HS-5 (cell line): ENCODE measurements at regions not wholly inside any gene's neighbourhood (a gene's known extent, or its start where the extent isn't known, plus 50 kb on each side); places are given as distances from the start of the nearest gene placed in this dataset.

ENCODE experiments used
- DNase-seq: peaks from one replicate; pipeline ENCODE4 v3.0.0-alpha.2; 2012; ENCODE audit warnings: low read depth

DNA sequence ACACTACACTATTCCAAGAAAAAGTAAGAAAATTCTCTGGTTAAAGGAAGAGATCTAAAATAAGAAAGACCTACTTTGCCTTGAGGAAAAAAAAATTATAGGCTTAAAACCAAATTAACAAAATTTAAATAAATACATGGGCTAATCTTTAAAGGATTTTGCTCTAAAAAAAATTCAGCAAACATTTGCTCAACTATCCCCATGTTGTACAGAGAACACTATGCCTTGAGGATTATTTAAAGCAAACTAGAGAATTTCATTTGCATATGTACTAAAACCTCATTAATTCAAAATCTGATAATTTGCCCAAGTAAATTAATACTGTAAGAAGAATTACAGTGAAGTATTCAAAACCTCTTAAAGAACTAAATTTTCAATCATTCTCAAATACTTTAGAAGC lies 71.6 kb upstream of the KCNIP4 start:
- no peak for DNase-seq

DNA sequence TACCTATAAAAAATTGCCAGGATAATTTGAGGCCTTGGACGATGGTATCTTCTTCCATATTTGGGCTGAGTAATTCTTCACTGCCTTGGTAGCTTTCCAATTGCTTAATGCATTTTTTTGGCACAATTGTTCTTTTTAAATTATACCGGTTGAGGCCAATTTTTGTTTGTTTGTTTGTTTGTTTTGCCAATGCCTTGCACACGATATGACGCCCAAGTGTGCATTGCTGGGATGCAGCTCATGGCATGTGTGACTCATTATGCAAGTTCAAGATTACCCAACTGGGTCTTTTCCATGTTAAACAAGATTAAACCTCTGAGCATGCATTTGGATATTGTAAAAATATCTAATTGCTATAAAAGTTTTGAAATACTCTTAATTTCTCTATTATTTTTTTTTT lies 71.1 kb upstream of the KCNIP4 start:
- DNase-seq: no peak

DNA sequence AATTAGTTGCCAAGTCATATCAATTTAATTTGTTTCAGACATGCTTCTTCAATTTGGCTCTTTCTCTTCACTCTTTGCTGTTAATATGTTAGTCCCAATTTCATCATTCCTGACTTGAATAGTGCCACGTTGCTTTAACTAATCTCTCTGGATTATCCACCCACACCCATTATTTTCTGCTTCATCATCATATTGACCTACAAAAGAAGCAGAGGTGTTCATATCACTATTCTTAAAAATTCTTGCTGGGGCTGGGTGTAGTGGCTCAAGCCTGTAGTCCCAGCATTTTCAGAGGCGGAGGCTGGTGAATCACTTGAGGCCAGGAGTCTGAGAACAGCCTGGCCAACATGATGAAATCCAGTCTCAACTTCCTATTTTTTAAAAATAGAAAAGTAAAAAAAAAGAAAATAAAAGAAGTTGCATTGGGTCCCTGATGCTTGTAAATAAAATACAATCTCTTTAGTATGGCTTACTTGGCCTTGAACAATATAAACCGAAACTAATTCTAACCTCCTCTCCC lies 65.7 kb upstream of the KCNIP4 start:
- DNase-seq: no peak

DNA sequence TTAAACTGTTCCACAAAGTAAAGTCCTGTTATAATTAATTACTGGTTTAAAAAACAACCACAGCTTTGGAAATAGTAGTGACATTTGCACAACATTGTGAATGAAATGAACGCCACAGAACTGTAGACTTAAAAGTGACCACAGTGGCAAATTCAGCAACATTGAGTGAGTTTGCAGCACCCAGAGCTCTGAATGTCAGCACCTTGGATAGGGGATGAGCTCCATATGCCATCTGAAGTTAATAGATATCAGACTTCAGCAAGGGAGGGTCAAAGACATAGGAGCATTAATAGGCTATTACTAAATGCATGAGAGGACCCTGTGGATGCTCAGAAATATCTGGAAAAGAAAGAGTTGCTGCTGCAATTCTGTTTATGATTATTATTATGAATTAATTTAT lies 55.3 kb upstream of the KCNIP4 start:
- no peak for DNase-seq
